ENCODE measurements at regions not wholly inside any gene's neighbourhood (a gene's known extent, or its start where the extent isn't known, plus 50 kb on each side); places are given as distances from the start of the nearest gene placed in this dataset.

GRCh38 chr5:124055751-124056150 lies 543.8 kb downstream of the CSNK1G3 start:
- no peak for TF ChIP-seq CTCF (IDR thresholded peaks at IDR 0.05 in 4 of 5, conservative IDR thresholded peaks at IDR 0.05 in 1 of 5)
- no peak for TF ChIP-seq POLR2A (IDR thresholded peaks at IDR 0.05)

Data from gastrocnemius medialis (tissue), 4 donors.